ENCODE measurements at regions not wholly inside any gene's neighbourhood (a gene's known extent, or its start where the extent isn't known, plus 50 kb on each side); places are given as distances from the start of the nearest gene placed in this dataset.

DNA sequence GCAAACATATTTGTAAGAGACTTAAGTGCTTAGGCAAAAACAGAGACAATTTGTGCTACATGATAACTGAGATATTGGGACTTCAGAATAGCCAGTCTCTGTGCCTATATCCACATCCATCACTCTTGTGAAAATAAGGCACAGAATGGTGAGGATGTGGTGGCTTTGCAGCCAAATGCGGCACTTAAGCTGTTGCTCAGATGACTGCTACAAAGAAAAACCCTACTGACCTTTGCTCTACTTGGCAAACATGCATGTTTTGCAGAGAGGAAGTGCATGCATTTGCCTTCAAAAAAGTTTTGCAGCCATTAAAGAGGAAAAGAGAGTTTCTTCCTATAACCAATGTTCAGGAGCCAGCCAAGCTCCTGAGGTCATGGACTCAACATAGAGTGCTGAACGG lies 675.0 kb upstream of the KIRREL3 start:
- DNase-seq: no peak
- in situ Hi-C loops (cut with MboI; ENCODE audit: low pct_unique_long_range_greater_than_20kb, low sequenced_read_pairs): no loop called here

DNA sequence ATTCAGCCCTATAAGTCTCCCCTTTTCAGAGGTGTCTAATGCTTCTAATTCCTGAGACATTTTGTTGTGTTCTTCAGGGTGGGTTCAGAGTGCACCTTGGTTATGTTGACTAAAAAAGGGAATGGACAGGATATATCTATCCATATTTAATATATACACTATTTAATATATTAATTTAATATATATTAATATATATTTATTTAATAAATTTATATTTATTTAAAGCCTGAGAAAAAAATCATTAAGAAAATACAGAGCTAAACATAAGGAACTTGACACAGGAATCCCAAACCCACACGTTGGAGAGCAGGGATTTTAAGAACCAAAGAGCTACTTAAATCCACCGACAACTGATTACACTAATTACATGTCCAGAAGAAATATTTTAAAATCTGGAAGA lies 674.2 kb upstream of the KIRREL3 start:
- no peak for DNase-seq
- in situ Hi-C loops (cut with MboI; ENCODE audit: low pct_unique_long_range_greater_than_20kb, low sequenced_read_pairs): no loop called here

DNA sequence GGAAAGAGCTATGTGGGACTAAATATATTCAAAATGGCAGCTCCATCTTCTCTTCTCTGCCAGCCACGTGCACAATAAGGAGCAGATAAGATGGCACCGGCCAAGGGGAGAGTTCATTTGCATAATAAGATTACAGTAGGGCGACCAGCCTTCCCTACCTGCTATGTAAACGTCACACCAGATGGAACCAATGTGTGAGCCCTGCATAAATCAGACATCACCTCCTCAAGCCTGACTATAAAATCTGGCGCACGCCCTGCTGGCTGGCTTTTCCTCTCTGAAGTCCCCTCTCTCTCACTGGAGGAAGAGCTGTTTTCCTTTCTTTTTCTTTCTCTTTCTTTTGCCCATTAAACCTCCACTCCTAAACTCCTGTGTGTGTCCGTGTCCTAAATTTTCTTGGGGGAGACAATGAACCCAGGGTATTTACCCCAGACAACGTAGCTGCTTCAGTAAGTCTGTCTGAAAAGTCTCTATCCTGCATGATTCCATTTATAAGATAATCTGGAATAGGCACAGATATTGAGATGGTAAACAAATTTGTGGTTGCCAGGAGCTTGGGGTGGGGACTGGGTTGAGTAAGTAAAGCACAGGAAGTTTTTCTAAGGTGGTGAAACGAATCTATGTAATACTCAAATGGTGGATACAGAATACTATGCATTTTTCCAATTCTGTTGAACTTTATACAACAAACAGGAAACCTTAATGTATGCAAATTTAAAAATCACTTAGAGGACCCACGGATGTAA lies 670.0 kb upstream of the KIRREL3 start:
- in situ Hi-C loops (cut with MboI; ENCODE audit: low pct_unique_long_range_greater_than_20kb, low sequenced_read_pairs): no loop called here
- DNase-seq: no peak

- in situ Hi-C loops (cut with MboI; ENCODE audit: low pct_unique_long_range_greater_than_20kb, low sequenced_read_pairs): no loop called here
- no peak for DNase-seq
Observed at GRCh38 chr11:127656116-127656836, 655.7 kb upstream of the KIRREL3 start.

DNA sequence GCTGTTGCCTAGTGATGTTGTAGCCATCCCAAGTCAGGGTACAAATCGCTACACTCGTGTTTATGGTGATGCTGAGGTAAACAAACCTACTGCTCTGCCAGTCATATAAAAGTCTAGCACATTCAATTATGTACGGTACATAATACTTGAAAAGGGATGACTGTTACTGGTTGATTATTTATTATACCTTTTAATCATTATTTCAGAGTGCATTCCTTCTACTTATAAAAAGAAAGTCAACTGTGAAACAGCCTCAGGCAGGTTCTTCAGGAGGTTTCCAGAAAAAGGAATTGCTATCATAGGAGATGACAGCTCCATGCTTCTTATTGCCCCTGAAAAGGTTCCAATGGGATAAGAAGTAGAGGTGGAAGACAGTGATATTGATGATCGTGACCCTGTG lies 652.5 kb upstream of the KIRREL3 start:
- DNase-seq: no peak
- in situ Hi-C loops (cut with MboI; ENCODE audit: low pct_unique_long_range_greater_than_20kb, low sequenced_read_pairs): no loop called here

GRCh38 chr11:127651888-127652221 lies 651.3 kb upstream of the KIRREL3 start:
- in situ Hi-C loops (cut with MboI; ENCODE audit: low pct_unique_long_range_greater_than_20kb, low sequenced_read_pairs): no loop called here
- no peak for DNase-seq

DNA sequence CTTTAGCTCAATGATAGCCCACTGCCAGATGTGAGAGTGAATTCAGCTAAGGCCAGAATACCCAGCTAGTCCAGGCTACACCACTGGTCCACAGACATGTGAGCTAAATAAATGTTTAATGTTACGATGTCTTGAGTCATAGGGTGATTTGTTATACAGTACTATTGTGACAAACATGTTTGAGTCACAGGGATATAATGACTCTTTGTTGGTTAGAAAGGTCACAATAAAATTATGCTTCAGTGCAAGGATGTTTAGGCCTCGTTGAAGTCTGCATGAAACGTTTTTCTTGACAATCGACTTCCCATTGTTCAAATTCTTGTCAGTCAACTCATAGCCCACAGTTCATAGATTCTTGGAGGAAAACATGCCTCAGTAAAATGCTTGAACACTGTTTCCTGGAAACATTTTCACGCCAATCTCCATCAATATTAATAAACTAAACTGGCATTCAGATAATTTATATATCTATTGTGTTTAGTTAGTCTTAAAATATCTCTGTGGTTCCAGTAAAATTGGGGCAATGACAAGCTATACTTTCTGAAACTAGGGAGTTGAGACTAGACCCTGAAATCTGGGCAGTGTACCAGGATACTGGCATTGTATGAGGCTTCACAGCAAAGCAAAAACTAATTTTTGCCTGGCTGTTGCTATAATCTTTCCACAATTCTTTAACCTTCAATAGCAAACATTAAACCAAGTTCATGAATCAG lies 650.8 kb upstream of the KIRREL3 start:
- no peak for DNase-seq
- in situ Hi-C loops (cut with MboI; ENCODE audit: low pct_unique_long_range_greater_than_20kb, low sequenced_read_pairs): no loop called here

GRCh38 chr11:127649958-127650357 lies 649.4 kb upstream of the KIRREL3 start:
- in situ Hi-C loops (cut with MboI; ENCODE audit: low pct_unique_long_range_greater_than_20kb, low sequenced_read_pairs): no loop called here
- no peak for DNase-seq

- no peak for DNase-seq
- in situ Hi-C loops (cut with MboI; ENCODE audit: low pct_unique_long_range_greater_than_20kb, low sequenced_read_pairs): no loop called here
Observed at GRCh38 chr11:127649071-127649470, 648.5 kb upstream of the KIRREL3 start.

DNA sequence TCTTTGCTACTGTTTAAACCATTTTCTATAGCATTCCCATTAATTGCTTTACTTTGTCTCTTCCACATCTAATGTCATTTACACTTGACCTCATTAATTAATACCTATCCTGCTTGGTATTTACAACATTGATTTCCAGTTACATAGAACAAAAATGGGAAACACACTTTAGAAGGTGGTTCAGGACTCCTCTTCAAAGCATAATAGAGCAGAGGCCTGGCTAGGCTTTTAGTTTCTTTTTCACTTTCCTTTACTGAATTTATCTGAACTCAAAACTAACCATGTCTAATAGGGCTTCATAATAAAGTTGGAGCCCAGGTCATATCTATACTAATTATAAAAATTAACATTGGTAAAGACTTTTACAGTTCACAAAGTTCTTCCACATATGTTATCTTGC lies 648.0 kb upstream of the KIRREL3 start:
- in situ Hi-C loops (cut with MboI; ENCODE audit: low pct_unique_long_range_greater_than_20kb, low sequenced_read_pairs): no loop called here

DNA sequence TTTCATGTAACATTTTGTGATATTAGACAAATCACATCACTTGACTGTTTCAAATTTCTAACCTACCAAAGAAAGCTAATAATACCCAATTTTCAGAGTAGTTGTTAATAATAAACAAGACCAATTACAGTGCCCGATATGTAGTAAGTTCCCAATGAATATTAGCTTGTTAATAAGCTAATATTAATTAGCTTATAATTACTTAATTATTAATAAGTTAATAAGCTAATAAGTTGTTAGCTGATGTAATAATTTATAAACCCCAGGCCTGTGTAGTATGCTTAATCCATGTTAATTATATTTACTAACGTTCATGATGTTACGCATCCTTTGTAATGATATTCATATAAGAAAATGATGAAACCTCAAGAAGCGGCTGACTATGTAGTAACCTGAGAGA lies 643.8 kb upstream of the KIRREL3 start:
- in situ Hi-C loops (cut with MboI; ENCODE audit: low pct_unique_long_range_greater_than_20kb, low sequenced_read_pairs): no loop called here
- no peak for DNase-seq

More for the DNA sequence above, 648.0 kb upstream of the KIRREL3 start:
- DNase-seq: no peak

GRCh38 chr11:127643268-127644058 lies 642.9 kb upstream of the KIRREL3 start:
- no peak for DNase-seq
- in situ Hi-C loops (cut with MboI; ENCODE audit: low pct_unique_long_range_greater_than_20kb, low sequenced_read_pairs): no loop called here

GRCh38 chr11:127640561-127641451 lies 640.2 kb upstream of the KIRREL3 start:
- no peak for DNase-seq
- in situ Hi-C loops (cut with MboI; ENCODE audit: low pct_unique_long_range_greater_than_20kb, low sequenced_read_pairs): no loop called here

- in situ Hi-C loops (cut with MboI; ENCODE audit: low pct_unique_long_range_greater_than_20kb, low sequenced_read_pairs): no loop called here
- no peak for DNase-seq
Observed at GRCh38 chr11:127639916-127640315, 639.3 kb upstream of the KIRREL3 start.

GRCh38 chr11:127632976-127633680 lies 632.6 kb upstream of the KIRREL3 start:
- no peak for DNase-seq
- in situ Hi-C loops (cut with MboI; ENCODE audit: low pct_unique_long_range_greater_than_20kb, low sequenced_read_pairs): no loop called here

GRCh38 chr11:127632546-127632945 lies 632.0 kb upstream of the KIRREL3 start:
- in situ Hi-C loops (cut with MboI; ENCODE audit: low pct_unique_long_range_greater_than_20kb, low sequenced_read_pairs): no loop called here
- no peak for DNase-seq

DNA sequence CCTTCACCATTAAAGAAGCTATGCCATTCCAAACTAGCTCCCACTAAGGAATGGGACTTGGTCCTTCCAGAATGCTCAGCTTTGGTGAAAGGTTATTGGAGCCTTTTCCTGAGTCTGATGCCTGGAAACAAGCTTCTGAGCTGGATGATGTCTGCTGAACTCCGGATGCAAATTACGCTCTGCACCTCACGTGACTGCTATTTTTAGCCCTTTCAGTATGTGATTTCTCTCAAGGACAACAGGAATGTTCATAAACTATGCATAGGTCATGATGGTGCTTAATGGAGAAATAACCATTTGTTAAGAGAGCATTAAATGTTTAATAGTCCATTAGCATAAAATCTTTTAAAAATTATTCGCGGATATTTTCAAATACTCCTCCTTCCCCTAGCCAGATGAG lies 631.4 kb upstream of the KIRREL3 start:
- DNase-seq: no peak
- in situ Hi-C loops (cut with MboI; ENCODE audit: low pct_unique_long_range_greater_than_20kb, low sequenced_read_pairs): no loop called here

DNA sequence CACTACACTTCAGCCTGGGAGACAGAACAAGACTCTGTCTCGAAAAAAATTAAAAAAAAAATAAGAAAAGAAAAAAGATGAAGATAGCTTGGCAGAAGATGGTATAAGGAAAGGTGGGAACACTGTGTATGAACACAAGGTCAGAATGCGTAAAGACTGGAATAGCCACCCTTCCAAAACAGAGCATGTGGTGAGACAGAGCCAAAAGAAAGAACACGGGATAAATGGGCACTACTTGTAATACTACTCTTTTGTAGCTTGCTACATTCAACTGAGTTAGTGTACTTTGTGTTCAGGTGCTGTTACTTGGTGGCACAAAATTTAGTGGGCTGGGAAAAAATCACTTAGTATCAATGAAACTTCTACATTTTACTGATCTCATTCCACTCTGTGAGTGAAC lies 628.6 kb upstream of the KIRREL3 start:
- no peak for DNase-seq
- in situ Hi-C loops (cut with MboI; ENCODE audit: low pct_unique_long_range_greater_than_20kb, low sequenced_read_pairs): no loop called here

Measured in KBM-7 (cell line).